Uterus (tissue), 3 donors: ENCODE measurements at regions not wholly inside any gene's neighbourhood (a gene's known extent, or its start where the extent isn't known, plus 50 kb on each side); places are given as distances from the start of the nearest gene placed in this dataset.

Source experiments
- DNase-seq, 2 donors: peaks; one replicate each; pipeline ENCODE4 v3.0.0-alpha.2; 2019 to 2020
- H3K27ac ChIP-seq, 2 donors: fragments of 200-600 bp; sonication (generic); 1 replicate in 1 of 2; 2 replicates in 1 of 2; pipeline ENCODE4 v1.5.1; 2016 to 2018
- H3K27me3 ChIP-seq, 2 donors: fragments of 200-600 bp; sonication (generic); one replicate each; pipeline ENCODE4 v1.5.1; 2018 to 2019; ENCODE audit warnings: control low read depth in 1 of 2
- H3K36me3 ChIP-seq, 2 donors: fragments of 200-600 bp; sonication (generic); one replicate each; pipeline ENCODE4 v1.5.1; 2019; ENCODE audit warnings: control low read depth in 1 of 2
- H3K4me1 ChIP-seq, 2 donors: fragments of 200-600 bp; sonication (generic); one replicate each; pipeline ENCODE4 v1.5.1; 2018 to 2019; ENCODE audit warnings: control low read depth in 1 of 2
- H3K4me3 ChIP-seq, 2 donors: fragments of 200-600 bp; sonication (generic); 1 replicate in 1 of 2; 2 replicates in 1 of 2; pipeline ENCODE4 v1.5.1; 2018 to 2019; ENCODE audit warnings: mild to moderate bottlenecking in 1 of 2
- H3K9me3 ChIP-seq, 2 donors: fragments of 200-600 bp; sonication (generic); one replicate each; pipeline ENCODE4 v1.5.1; 2019; ENCODE audit warnings: control low read depth in 1 of 2
- POLR2A ChIP-seq, 2 donors: fragments of 450-650 bp; IDR thresholded peaks; one replicate each; pipeline ENCODE4 v1.6.1; 2016; ENCODE audit warnings: antibody characterized with exemption in 2 of 2, mild to moderate bottlenecking in 1 of 2, moderate library complexity in 1 of 2
- intact Hi-C: fragments of 100-400 bp; cut with DNase I; formaldehyde crosslinking; loops from one replicate; pipeline ENCODE4 v1.15.1; 2023; ENCODE audit warnings: low total_unique reads
- TF ChIP-seq, protein P1 (sequence below), 4 experiments: fragments of 200-600 bp in 2 of 4; fragments of 450-650 bp in 2 of 4; sonication (generic) in 2 of 4; IDR thresholded peaks; one replicate each; pipeline ENCODE4 v1.5.1; 2016 to 2019; ENCODE audit warnings: antibody characterized with exemption in 4 of 4, mild to moderate bottlenecking in 2 of 4, moderate library complexity in 1 of 4
- donor health status: DM: yes; HTN: yes; CAD: no.

DNA sequence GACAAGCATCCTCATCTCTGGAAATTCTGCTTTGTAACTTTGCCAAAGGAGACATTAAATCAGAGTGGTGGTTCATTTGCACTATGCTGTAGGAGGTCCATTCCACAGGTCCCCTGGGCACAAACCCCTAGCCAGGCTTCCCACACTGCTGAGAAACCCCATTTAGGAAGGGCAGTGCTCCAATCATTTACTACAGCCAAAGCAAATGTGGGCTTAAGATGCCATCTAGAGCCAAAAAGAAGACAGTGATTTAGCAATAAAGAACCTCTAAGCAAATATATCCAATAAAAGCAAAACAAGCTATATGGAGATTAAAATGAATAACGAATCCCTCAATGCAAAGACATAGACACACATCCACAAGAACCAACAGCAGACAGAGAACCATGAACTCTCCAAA lies 129.0 kb upstream of the ALDH1B1 start:
- H3K4me1 ChIP-seq = no peaks in the 10 kb centered on the region
- no peaks in the 10 kb centered on the region for H3K27me3 ChIP-seq
- intact Hi-C loops = no loop called here
- H3K36me3 ChIP-seq = no peaks in the 10 kb centered on the region
- no peak overlapping the region for H3K27ac ChIP-seq
- H3K9me3 ChIP-seq = no peaks in the 10 kb centered on the region
- H3K4me3 ChIP-seq = no peak overlapping the region
- DNase-seq = no peak
- no peak for TF ChIP-seq POLR2A (IDR thresholded peaks at IDR 0.05)

DNA sequence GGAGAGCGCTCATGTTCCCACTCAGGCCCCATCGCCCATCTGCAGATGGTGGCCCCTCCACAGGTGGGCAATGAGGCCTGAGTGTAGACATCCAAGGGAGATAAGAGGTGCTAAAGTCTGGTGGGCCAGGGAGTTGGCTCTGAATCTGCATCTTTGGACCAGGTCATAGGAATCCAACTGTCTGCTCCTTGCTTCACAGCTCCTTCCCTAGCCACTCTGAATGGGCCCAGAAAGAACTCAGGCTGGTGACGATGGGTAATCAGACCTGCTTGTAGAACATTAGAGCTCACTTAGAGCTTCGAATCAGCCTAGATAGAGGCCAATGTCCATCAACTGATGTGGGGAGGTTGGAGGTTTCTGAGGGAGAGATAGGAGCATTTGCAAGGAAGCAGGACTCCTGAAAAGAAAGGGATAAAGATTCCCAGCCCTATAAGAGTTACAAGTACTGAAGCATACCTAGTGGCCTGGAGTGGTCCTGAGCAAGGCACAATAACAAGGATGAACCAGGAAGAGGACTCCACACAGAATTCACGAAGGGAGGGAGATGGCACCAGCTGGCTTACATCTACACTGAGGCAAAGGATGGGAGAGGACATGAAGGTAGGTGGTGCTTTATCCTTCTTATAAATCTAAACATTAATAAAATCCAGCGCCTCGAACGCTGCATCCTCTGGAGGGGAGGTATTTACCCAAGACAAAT lies 132.8 kb upstream of the ALDH1B1 start:
- intact Hi-C loops = no loop called here
- Histone ChIP-seq H3K36me3 (no peaks in the 10 kb centered on the region), H3K4me1 (no peaks in the 10 kb centered on the region), H3K27me3 (no peaks in the 10 kb centered on the region), H3K27ac (no peak overlapping the region), H3K9me3 (no peaks in the 10 kb centered on the region), H3K4me3 (no peak overlapping the region)
- no peak for DNase-seq
- TF ChIP-seq, protein P1, sequence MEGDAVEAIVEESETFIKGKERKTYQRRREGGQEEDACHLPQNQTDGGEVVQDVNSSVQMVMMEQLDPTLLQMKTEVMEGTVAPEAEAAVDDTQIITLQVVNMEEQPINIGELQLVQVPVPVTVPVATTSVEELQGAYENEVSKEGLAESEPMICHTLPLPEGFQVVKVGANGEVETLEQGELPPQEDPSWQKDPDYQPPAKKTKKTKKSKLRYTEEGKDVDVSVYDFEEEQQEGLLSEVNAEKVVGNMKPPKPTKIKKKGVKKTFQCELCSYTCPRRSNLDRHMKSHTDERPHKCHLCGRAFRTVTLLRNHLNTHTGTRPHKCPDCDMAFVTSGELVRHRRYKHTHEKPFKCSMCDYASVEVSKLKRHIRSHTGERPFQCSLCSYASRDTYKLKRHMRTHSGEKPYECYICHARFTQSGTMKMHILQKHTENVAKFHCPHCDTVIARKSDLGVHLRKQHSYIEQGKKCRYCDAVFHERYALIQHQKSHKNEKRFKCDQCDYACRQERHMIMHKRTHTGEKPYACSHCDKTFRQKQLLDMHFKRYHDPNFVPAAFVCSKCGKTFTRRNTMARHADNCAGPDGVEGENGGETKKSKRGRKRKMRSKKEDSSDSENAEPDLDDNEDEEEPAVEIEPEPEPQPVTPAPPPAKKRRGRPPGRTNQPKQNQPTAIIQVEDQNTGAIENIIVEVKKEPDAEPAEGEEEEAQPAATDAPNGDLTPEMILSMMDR (IDR thresholded peaks at IDR 0.05) = no peak
- TF ChIP-seq POLR2A (IDR thresholded peaks at IDR 0.05) = no peak

DNA sequence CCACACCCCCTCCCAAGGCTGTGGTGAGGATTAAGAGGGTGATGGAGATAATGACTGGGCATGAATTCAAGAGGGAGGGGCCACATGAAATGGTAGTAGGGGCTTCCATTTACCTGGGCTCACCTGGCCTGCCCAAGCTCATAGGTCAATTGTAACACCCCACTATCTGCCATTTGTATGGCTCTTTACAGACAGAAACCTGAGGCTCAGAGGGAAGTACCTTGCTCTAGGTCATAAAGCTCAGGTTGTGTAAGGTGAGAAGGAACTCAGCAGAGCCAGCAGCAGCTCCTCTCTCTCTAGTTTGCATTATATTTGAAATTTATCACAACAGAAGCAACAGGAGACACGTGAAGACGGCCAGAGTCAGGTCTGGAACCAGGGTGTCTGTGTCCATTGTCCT lies 133.4 kb upstream of the ALDH1B1 start:
- H3K36me3 ChIP-seq = no peaks in the 10 kb centered on the region
- TF ChIP-seq, protein P1 (IDR thresholded peaks at IDR 0.05) = no peak
- TF ChIP-seq POLR2A (IDR thresholded peaks at IDR 0.05) = no peak
- no peak for DNase-seq
- H3K4me3 ChIP-seq = no peak overlapping the region
- H3K4me1 ChIP-seq = no peaks in the 10 kb centered on the region
- H3K9me3 ChIP-seq = no peaks in the 10 kb centered on the region
- no peaks in the 10 kb centered on the region for H3K27me3 ChIP-seq
- no peak overlapping the region for H3K27ac ChIP-seq
- intact Hi-C loops = no loop called here

GRCh38 chr9:38257626-38258215 lies 134.8 kb upstream of the ALDH1B1 start:
- TF ChIP-seq, protein P1 (IDR thresholded peaks at IDR 0.05) = no peak
- no peak for TF ChIP-seq POLR2A (IDR thresholded peaks at IDR 0.05)
- no peak overlapping the region for H3K4me3 ChIP-seq
- no peaks in the 10 kb centered on the region for H3K9me3 ChIP-seq
- no peaks in the 10 kb centered on the region for H3K4me1 ChIP-seq
- intact Hi-C loops = no loop called here
- no peak overlapping the region for H3K27ac ChIP-seq
- no peaks in the 10 kb centered on the region for H3K36me3 ChIP-seq
- DNase-seq = no peak
- no peaks in the 10 kb centered on the region for H3K27me3 ChIP-seq

GRCh38 chr9:38256461-38256860 lies 136.0 kb upstream of the ALDH1B1 start:
- no peak overlapping the region for H3K4me3 ChIP-seq
- no peak overlapping the region for H3K27ac ChIP-seq
- TF ChIP-seq, protein P1 (IDR thresholded peaks at IDR 0.05) = no peak
- TF ChIP-seq POLR2A (IDR thresholded peaks at IDR 0.05) = no peak
- no peaks in the 10 kb centered on the region for H3K27me3 ChIP-seq
- no peaks in the 10 kb centered on the region for H3K36me3 ChIP-seq
- H3K9me3 ChIP-seq = no peaks in the 10 kb centered on the region
- H3K4me1 ChIP-seq = no peaks in the 10 kb centered on the region
- DNase-seq = no peak
- intact Hi-C loops = no loop called here
